ENCODE measurements at regions not wholly inside any gene's neighbourhood (a gene's known extent, or its start where the extent isn't known, plus 50 kb on each side); places are given as distances from the start of the nearest gene placed in this dataset.

- H3K18ac ChIP-seq (ENCODE audit: extremely low read depth, low read length) = no peak overlapping the region
- H4K20me1 ChIP-seq (replicated peaks in 1 of 2; ENCODE audit: control insufficient read depth in 1 of 2, insufficient read depth in 2 of 2, low read length in 2 of 2) = no peaks in the 10 kb centered on the region
- no peaks in the 10 kb centered on the region; a peak in 1 of 8 replicates for H3K36me3 ChIP-seq (ENCODE audit: control insufficient read depth in 2 of 4, insufficient read depth in 4 of 4, low read length in 3 of 4)
- H4K91ac ChIP-seq (replicated peaks; ENCODE audit: insufficient read length, low read length) = no peak overlapping the region
- H2BK15ac ChIP-seq (ENCODE audit: low read length) = no peak overlapping the region
- no peak overlapping the region for H2BK20ac ChIP-seq (ENCODE audit: low read length)
- H3K4ac ChIP-seq (replicated peaks; ENCODE audit: insufficient read length, low read depth, low read length) = no peak overlapping the region
- H3K79me1 ChIP-seq (ENCODE audit: low read depth, low read length) = no peaks in the 10 kb centered on the region
- H3K27me3 ChIP-seq (replicated peaks in 1 of 4; ENCODE audit: control insufficient read depth in 3 of 4, extremely low read depth in 1 of 4, insufficient read depth in 3 of 4, low read length in 3 of 4) = no peaks in the 10 kb centered on the region
- no peak overlapping the region for H2AK5ac ChIP-seq (ENCODE audit: low read depth, low read length)
- H3K9ac ChIP-seq (replicated peaks in 1 of 4; ENCODE audit: extremely low read depth in 1 of 4, low read depth in 3 of 4, low read length in 3 of 4) = no peak overlapping the region
- FAIRE-seq = no peak
- POLR2A ChIA-PET (ENCODE audit: partially characterized antibody) = no interaction called here
- no peak overlapping the region for H2BK12ac ChIP-seq (ENCODE audit: low read depth, low read length)
- H3K56ac ChIP-seq (replicated peaks; ENCODE audit: insufficient read length, low read depth, low read length) = no peak overlapping the region
- H2BK120ac ChIP-seq (replicated peaks; ENCODE audit: low read depth, low read length) = no peak overlapping the region
- H2BK5ac ChIP-seq (ENCODE audit: low read depth, low read length) = no peak overlapping the region
- no peak overlapping the region for H2AFZ ChIP-seq (ENCODE audit: low read length)
- H3K9me3 ChIP-seq (ENCODE audit: insufficient read depth in 2 of 2, low read depth in 1 of 2, low read length in 1 of 2) = no peaks in the 10 kb centered on the region
- no peak overlapping the region for H3K4me3 ChIP-seq (ENCODE audit: extremely low read depth in 1 of 4, insufficient read depth in 2 of 4, low read depth in 3 of 4, low read length in 4 of 4)
- no peak overlapping the region for H4K8ac ChIP-seq (ENCODE audit: extremely low read depth, insufficient read depth, low read length)
- CTCF ChIA-PET (ENCODE audit: partially characterized antibody) = interaction anchor here (1.1 to 1.2 kb wide), 2 partner anchors 9 to 34 kb away, joined by 3 to 5 read pairs; no protein-coding TSS in a partner anchor
- no peaks in the 10 kb centered on the region for H3K79me2 ChIP-seq (ENCODE audit: control insufficient read depth in 1 of 2, insufficient read depth in 2 of 2, low read length in 2 of 2)
- no peak overlapping the region for H3K23ac ChIP-seq (ENCODE audit: insufficient read length)
- H3K4me1 ChIP-seq (replicated peaks in 1 of 4; ENCODE audit: control insufficient read depth in 3 of 4, insufficient read depth in 4 of 4, low read length in 3 of 4) = no peaks in the 10 kb centered on the region; a peak in 1 of 7 replicates
- 91% methylated on average over 4 of the region's 4 CpGs; no CpG with 5 or more reads in 1 of the 2 experiments for WGBS, 2 experiments (ENCODE audit: extremely low coverage in 1 of 2, insufficient coverage in 1 of 2, insufficient read length in 1 of 2, insufficient replicate concordance in 2 of 2, low coverage in 1 of 2, low lambda C conversion rate in 2 of 2, missing lambda C conversion rate in 1 of 2)
- DNase-seq (ENCODE audit: low read depth in 1 of 2, low spot score in 2 of 2) = no peak
- H3K23me2 ChIP-seq (ENCODE audit: low read depth, low read length) = no peaks in the 10 kb centered on the region
- H3K4me2 ChIP-seq (ENCODE audit: insufficient read depth in 1 of 2, low read depth in 2 of 2, low read length in 2 of 2) = no peak overlapping the region
- H4K5ac ChIP-seq (ENCODE audit: insufficient read length, low read depth, low read length) = no peak overlapping the region
- H3K27ac ChIP-seq (ENCODE audit: low read depth, low read length) = no peak overlapping the region
- H3K14ac ChIP-seq (ENCODE audit: insufficient read length) = no peak overlapping the region
- TF ChIP-seq YY1 (IDR thresholded peaks at IDR 0.05; ENCODE audit: low read depth, low read length) (no peak), RNF2 (IDR thresholded peaks at IDR 0.05; ENCODE audit: borderline replicate concordance, low read depth, low read length, missing control alignments, poor library complexity, severe bottlenecking) (no peak), POLR2A (IDR thresholded peaks at IDR 0.05; ENCODE audit: control extremely low read depth in 1 of 2, low read depth in 2 of 2, low read length in 2 of 2) (no peak), BRCA1 (IDR thresholded peaks at IDR 0.05; ENCODE audit: low read depth, low read length) (no peak)
Observed at GRCh38 chr19:31668921-31669320, 319.7 kb upstream of the TSHZ3 start.
